ENCODE measurements at regions not wholly inside any gene's neighbourhood (a gene's known extent, or its start where the extent isn't known, plus 50 kb on each side); places are given as distances from the start of the nearest gene placed in this dataset.
A peak's percentile ranks its signal among the peaks of the same experiment; 100 is the strongest.

GRCh38 chr1:22196041-22196440 is 53.1 kb upstream of the WNT4 start:
- no peak overlapping the region for H2AK5ac ChIP-seq (ENCODE audit: low read length)
- no peak overlapping the region for H2BK5ac ChIP-seq (ENCODE audit: low read depth, low read length, poor library complexity)
- no peak overlapping the region for H4K91ac ChIP-seq (ENCODE audit: low read depth, low read length)
- peak overlapping the region; percentile 2 for H3K4me3 ChIP-seq (ENCODE audit: low read depth, low read length)
- no peak overlapping the region for H3K23ac ChIP-seq (ENCODE audit: low read length)
- no peaks in the 10 kb centered on the region for H3K36me3 ChIP-seq (ENCODE audit: control insufficient read depth in 1 of 2, insufficient read depth in 2 of 2, low read length in 2 of 2)
- H3K27me3 ChIP-seq (ENCODE audit: insufficient read depth, low read length), result no peaks in the 10 kb centered on the region
- H3K4me2 ChIP-seq (ENCODE audit: low read length), result no peak overlapping the region
- H3K9ac ChIP-seq (ENCODE audit: low read length), result no peak overlapping the region
- no peaks in the 10 kb centered on the region for H3K79me2 ChIP-seq (ENCODE audit: control insufficient read depth, insufficient read depth, low read length, poor library complexity)
- no peak overlapping the region for H2BK120ac ChIP-seq (ENCODE audit: insufficient read depth, low read length, poor library complexity)
- no peak overlapping the region for H4K8ac ChIP-seq (ENCODE audit: low read depth, low read length)
- no peak overlapping the region for H3K4ac ChIP-seq (ENCODE audit: low read depth, low read length)
- H3K9me3 ChIP-seq (ENCODE audit: insufficient read depth, low read depth, low read length), result no peaks in the 10 kb centered on the region
- H3K4me1 ChIP-seq (ENCODE audit: control insufficient read depth in 1 of 2, insufficient read depth in 2 of 2, low read length in 2 of 2), result peaks cover 3 to 4% of the 10 kb centered on the region in 2 experiments
- WGBS (ENCODE audit: extremely low coverage, insufficient coverage, insufficient read length), result no CpG with 5 or more reads among the region's 3 CpGs
- no peaks in the 10 kb centered on the region for H3K79me1 ChIP-seq (ENCODE audit: low read length)
- no peak overlapping the region for H4K12ac ChIP-seq (ENCODE audit: low read depth, low read length)
- no peak overlapping the region for H3K14ac ChIP-seq (ENCODE audit: low read length)
- DNase-seq, result peak in 1 of 2 donors; percentile 38
- no peak overlapping the region for H2BK12ac ChIP-seq (ENCODE audit: low read length)
- no peak overlapping the region for H3K18ac ChIP-seq (ENCODE audit: low read length)
- no peak overlapping the region for H3K27ac ChIP-seq (ENCODE audit: low read depth, low read length)
- H2AFZ ChIP-seq (ENCODE audit: insufficient read depth, low read length, poor library complexity), result no peak overlapping the region

- Histone ChIP-seq H3K4me2 (ENCODE audit: low read length) (no peak overlapping the region), H3K27me3 (ENCODE audit: insufficient read depth, low read length) (no peaks in the 10 kb centered on the region), H3K27ac (ENCODE audit: low read depth, low read length) (no peak overlapping the region), H3K79me2 (ENCODE audit: control insufficient read depth, insufficient read depth, low read length, poor library complexity) (no peaks in the 10 kb centered on the region), H2AFZ (ENCODE audit: insufficient read depth, low read length, poor library complexity) (no peak overlapping the region), H3K36me3 (ENCODE audit: control insufficient read depth in 1 of 2, insufficient read depth in 2 of 2, low read length in 2 of 2) (no peaks in the 10 kb centered on the region), H3K4ac (ENCODE audit: low read depth, low read length) (no peak overlapping the region), H3K18ac (ENCODE audit: low read length) (no peak overlapping the region), H4K12ac (ENCODE audit: low read depth, low read length) (no peak overlapping the region), H2BK12ac (ENCODE audit: low read length) (no peak overlapping the region), H3K9me3 (ENCODE audit: insufficient read depth, low read depth, low read length) (no peaks in the 10 kb centered on the region), H3K9ac (ENCODE audit: low read length) (no peak overlapping the region), H3K4me1 (ENCODE audit: control insufficient read depth in 1 of 2, insufficient read depth in 2 of 2, low read length in 2 of 2) (peaks cover 3 to 4% of the 10 kb centered on the region in 2 experiments), H3K79me1 (ENCODE audit: low read length) (no peaks in the 10 kb centered on the region), H3K4me3 (ENCODE audit: low read depth, low read length) (no peak overlapping the region), H2AK5ac (ENCODE audit: low read length) (no peak overlapping the region), H3K14ac (ENCODE audit: low read length) (no peak overlapping the region), H2BK120ac (ENCODE audit: insufficient read depth, low read length, poor library complexity) (no peak overlapping the region), H3K23ac (ENCODE audit: low read length) (no peak overlapping the region), H4K8ac (ENCODE audit: low read depth, low read length) (no peak overlapping the region), H2BK5ac (ENCODE audit: low read depth, low read length, poor library complexity) (no peak overlapping the region), H4K91ac (ENCODE audit: low read depth, low read length) (no peak overlapping the region)
- DNase-seq, result no peak
- WGBS (ENCODE audit: extremely low coverage, insufficient coverage, insufficient read length), result no CpG with 5 or more reads among the region's 6 CpGs
These were observed 53.7 kb upstream of the WNT4 start for GRCh38 chr1:22196641-22197040.

- no peak overlapping the region for H3K18ac ChIP-seq (ENCODE audit: low read length)
- H3K4me1 ChIP-seq (ENCODE audit: control insufficient read depth in 1 of 2, insufficient read depth in 2 of 2, low read length in 2 of 2), result peaks cover 3 to 4% of the 10 kb centered on the region in 2 experiments
- H3K4me3 ChIP-seq (ENCODE audit: low read depth, low read length), result no peak overlapping the region
- H4K8ac ChIP-seq (ENCODE audit: low read depth, low read length), result no peak overlapping the region
- H2BK5ac ChIP-seq (ENCODE audit: low read depth, low read length, poor library complexity), result no peak overlapping the region
- H3K27ac ChIP-seq (ENCODE audit: low read depth, low read length), result no peak overlapping the region
- no CpG with 5 or more reads among the region's 2 CpGs for WGBS (ENCODE audit: extremely low coverage, insufficient coverage, insufficient read length)
- H2BK120ac ChIP-seq (ENCODE audit: insufficient read depth, low read length, poor library complexity), result no peak overlapping the region
- no peaks in the 10 kb centered on the region for H3K27me3 ChIP-seq (ENCODE audit: insufficient read depth, low read length)
- H2BK12ac ChIP-seq (ENCODE audit: low read length), result no peak overlapping the region
- no peak for DNase-seq
- H2AFZ ChIP-seq (ENCODE audit: insufficient read depth, low read length, poor library complexity), result no peak overlapping the region
- no peaks in the 10 kb centered on the region for H3K36me3 ChIP-seq (ENCODE audit: control insufficient read depth in 1 of 2, insufficient read depth in 2 of 2, low read length in 2 of 2)
- no peak overlapping the region for H2AK5ac ChIP-seq (ENCODE audit: low read length)
- H3K9ac ChIP-seq (ENCODE audit: low read length), result no peak overlapping the region
- H4K12ac ChIP-seq (ENCODE audit: low read depth, low read length), result no peak overlapping the region
- H3K79me2 ChIP-seq (ENCODE audit: control insufficient read depth, insufficient read depth, low read length, poor library complexity), result no peaks in the 10 kb centered on the region
- no peaks in the 10 kb centered on the region for H3K9me3 ChIP-seq (ENCODE audit: insufficient read depth, low read depth, low read length)
- no peak overlapping the region for H3K14ac ChIP-seq (ENCODE audit: low read length)
- no peak overlapping the region for H3K23ac ChIP-seq (ENCODE audit: low read length)
- no peaks in the 10 kb centered on the region for H3K79me1 ChIP-seq (ENCODE audit: low read length)
- H4K91ac ChIP-seq (ENCODE audit: low read depth, low read length), result no peak overlapping the region
- H3K4me2 ChIP-seq (ENCODE audit: low read length), result no peak overlapping the region
- H3K4ac ChIP-seq (ENCODE audit: low read depth, low read length), result no peak overlapping the region
These were observed 54.7 kb upstream of the WNT4 start for GRCh38 chr1:22197644-22198043.

GRCh38 chr1:22201023-22201422 is 58.1 kb upstream of the WNT4 start:
- no peak overlapping the region for H3K27ac ChIP-seq (ENCODE audit: low read depth, low read length)
- H3K9ac ChIP-seq (ENCODE audit: low read length), result no peak overlapping the region
- H4K8ac ChIP-seq (ENCODE audit: low read depth, low read length), result no peak overlapping the region
- H3K79me1 ChIP-seq (ENCODE audit: low read length), result no peaks in the 10 kb centered on the region
- no peak overlapping the region for H2AFZ ChIP-seq (ENCODE audit: insufficient read depth, low read length, poor library complexity)
- no peaks in the 10 kb centered on the region for H3K36me3 ChIP-seq (ENCODE audit: control insufficient read depth in 1 of 2, insufficient read depth in 2 of 2, low read length in 2 of 2)
- no peak overlapping the region for H3K14ac ChIP-seq (ENCODE audit: low read length)
- no peak overlapping the region for H2BK5ac ChIP-seq (ENCODE audit: low read depth, low read length, poor library complexity)
- no peaks in the 10 kb centered on the region for H3K79me2 ChIP-seq (ENCODE audit: control insufficient read depth, insufficient read depth, low read length, poor library complexity)
- no peak overlapping the region for H4K91ac ChIP-seq (ENCODE audit: low read depth, low read length)
- H4K12ac ChIP-seq (ENCODE audit: low read depth, low read length), result no peak overlapping the region
- H2AK5ac ChIP-seq (ENCODE audit: low read length), result no peak overlapping the region
- H3K4me3 ChIP-seq (ENCODE audit: low read depth, low read length), result no peak overlapping the region
- peaks cover 0 to 2% of the 10 kb centered on the region in 2 experiments for H3K4me1 ChIP-seq (ENCODE audit: control insufficient read depth in 1 of 2, insufficient read depth in 2 of 2, low read length in 2 of 2)
- H3K4ac ChIP-seq (ENCODE audit: low read depth, low read length), result no peak overlapping the region
- no peak overlapping the region for H3K18ac ChIP-seq (ENCODE audit: low read length)
- H3K27me3 ChIP-seq (ENCODE audit: insufficient read depth, low read length), result no peaks in the 10 kb centered on the region
- WGBS (ENCODE audit: extremely low coverage, insufficient coverage, insufficient read length), result no CpG with 5 or more reads among the region's 1 CpG
- no peak overlapping the region for H2BK12ac ChIP-seq (ENCODE audit: low read length)
- H2BK120ac ChIP-seq (ENCODE audit: insufficient read depth, low read length, poor library complexity), result no peak overlapping the region
- H3K9me3 ChIP-seq (ENCODE audit: insufficient read depth, low read depth, low read length), result no peaks in the 10 kb centered on the region
- H3K4me2 ChIP-seq (ENCODE audit: low read length), result no peak overlapping the region
- no peak for DNase-seq
- no peak overlapping the region for H3K23ac ChIP-seq (ENCODE audit: low read length)
